SK-N-SH (cell line): ENCODE measurements at regions not wholly inside any gene's neighbourhood (a gene's known extent, or its start where the extent isn't known, plus 50 kb on each side); places are given as distances from the start of the nearest gene placed in this dataset.

Source experiments
- CTCF ChIA-PET: fragments of 300-600, 350-600 bp; formaldehyde crosslinking; extraction: SDS; loops from one replicate; lab custom pipeline; 2021; lab: Yijun Ruan, JAX
- POLR2A ChIA-PET: fragments of 350-600 bp; sonication (Branson Sonifier 250); formaldehyde crosslinking; extraction: SDS; loops from one replicate; lab custom pipeline; 2020; ENCODE audit warnings: antibody characterized with exemption, inconsistent platforms; lab: Yijun Ruan, JAX
- DNase-seq: peaks from one replicate; pipeline ENCODE4 v3.0.0; 2012
- H2AFZ ChIP-seq: fragments of 200-600 bp; sonication (generic); 2 replicates; pipeline ENCODE4 v1.8.1; 2016; ENCODE audit warnings: antibody characterized with exemption, mild to moderate bottlenecking, low read depth
- H3F3A ChIP-seq: fragments of 200-600 bp; sonication (generic); replicated peaks from 2 replicates; pipeline ENCODE3; 2016; ENCODE audit warnings: antibody characterized with exemption, mild to moderate bottlenecking; ENCODE audit not compliant: insufficient read depth
- H3K27ac ChIP-seq, 2 experiments: fragments of 200-500 bp in 1 of 2; fragments of 200-600 bp in 1 of 2; sonication (Bioruptor generic) in 1 of 2; sonication (generic), shearing (Covaris generic) in 1 of 2; 2 replicates each; pipeline versions ENCODE4 v1.5.1 to v1.6.1; 2014 to 2016; ENCODE audit warnings: low read depth in 2 of 2, inconsistent platforms in 1 of 2, low read length in 1 of 2, mild to moderate bottlenecking in 1 of 2, mixed read lengths in 1 of 2
- H3K27me3 ChIP-seq: fragments of 200-600 bp; sonication (generic), shearing (Covaris generic); 2 replicates; pipeline ENCODE4 v1.6.1; 2016; ENCODE audit warnings: mixed run types; ENCODE audit not compliant: insufficient read depth
- H3K36me3 ChIP-seq, 2 experiments: fragments of 200-500 bp in 1 of 2; fragments of 200-600 bp in 1 of 2; sonication (Bioruptor generic) in 1 of 2; sonication (generic) in 1 of 2; replicated peaks in 1 of 2; 2 replicates each; pipeline versions ENCODE3 to v1.5.1; 2014 to 2016; ENCODE audit warnings: low read length in 1 of 2, mild to moderate bottlenecking in 1 of 2; ENCODE audit not compliant: insufficient read depth in 2 of 2, control insufficient read depth in 1 of 2
- H3K4me1 ChIP-seq, 2 experiments: fragments of 200-500 bp in 1 of 2; fragments of 200-600 bp in 1 of 2; sonication (Bioruptor generic) in 1 of 2; sonication (generic), shearing (Covaris generic) in 1 of 2; 2 replicates each; pipeline versions ENCODE4 v1.5.1 to v1.6.1; 2014 to 2016; ENCODE audit warnings: low read depth in 1 of 2, low read length in 1 of 2, mixed run types in 1 of 2; ENCODE audit not compliant: insufficient read depth in 2 of 2, control insufficient read depth in 1 of 2
- H3K4me2 ChIP-seq: fragments of 200-600 bp; sonication (generic), shearing (Covaris generic); 2 replicates; pipeline ENCODE4 v1.6.1; 2017; ENCODE audit warnings: mixed run types
- H3K4me3 ChIP-seq, 2 experiments: fragments of 200-500 bp in 1 of 2; fragments of 200-600 bp in 1 of 2; sonication (Bioruptor generic) in 1 of 2; sonication (generic), shearing (Covaris generic) in 1 of 2; 2 replicates each; pipeline versions ENCODE4 v1.5.1 to v1.8.1; 2014 to 2016; ENCODE audit warnings: low read depth in 2 of 2, inconsistent platforms in 1 of 2, low read length in 1 of 2, mild to moderate bottlenecking in 1 of 2, mixed read lengths in 1 of 2, moderate library complexity in 1 of 2
- H3K79me2 ChIP-seq: fragments of 200-600 bp; sonication (generic); 2 replicates; pipeline ENCODE4 v1.8.1; 2017; ENCODE audit warnings: mild to moderate bottlenecking; ENCODE audit not compliant: insufficient read depth
- H3K9ac ChIP-seq: fragments of 200-600 bp; sonication (generic); 2 replicates; pipeline ENCODE4 v1.6.1; 2017; ENCODE audit warnings: mixed run types
- H3K9me2 ChIP-seq: fragments of 200-600 bp; sonication (generic); 2 replicates; pipeline ENCODE4 v1.6.1; 2017; ENCODE audit warnings: mixed run types
- H3K9me3 ChIP-seq: fragments of 200-600 bp; sonication (generic); 2 replicates; pipeline ENCODE4 v1.6.1; 2017; ENCODE audit warnings: mixed run types, mild to moderate bottlenecking, moderate library complexity
- H4K20me1 ChIP-seq: fragments of 200-600 bp; sonication (generic); 2 replicates; pipeline ENCODE4 v1.6.1; 2017; ENCODE audit warnings: mild to moderate bottlenecking, mixed run types; ENCODE audit not compliant: insufficient read depth
- CHD2 ChIP-seq: fragments of 150-350 bp; IDR thresholded peaks from 2 replicates; pipeline ENCODE4 v1.6.1; 2018; ENCODE audit warnings: low read length; ENCODE audit not compliant: partially characterized antibody
- EP300 ChIP-seq, 2 experiments: IDR thresholded peaks; 2 replicates each; pipeline versions ENCODE4 v1.4.0 to v1.6.1; 2012; ENCODE audit warnings: borderline replicate concordance in 1 of 2, low read depth in 1 of 2, low read length in 1 of 2
- EZH2phosphoT487 ChIP-seq: fragments of 200-600 bp; sonication (generic); IDR thresholded peaks from 2 replicates; pipeline ENCODE4 v1.6.1; 2017; ENCODE audit warnings: low read depth, mixed run types, mild to moderate bottlenecking, antibody characterized with exemption, moderate library complexity, borderline replicate concordance
- FOSL2 ChIP-seq: IDR thresholded peaks from 2 replicates; pipeline ENCODE4 v1.4.0; 2012; ENCODE audit warnings: low read depth, mild to moderate bottlenecking, moderate library complexity, borderline replicate concordance
- FOXM1 ChIP-seq: IDR thresholded peaks from 2 replicates; pipeline ENCODE4 v1.4.0; 2012; ENCODE audit warnings: low read depth, mild to moderate bottlenecking
- GABPA ChIP-seq: IDR thresholded peaks from 2 replicates; pipeline ENCODE4 v1.4.0; 2012; ENCODE audit warnings: low read depth, mild to moderate bottlenecking
- JUND ChIP-seq: IDR thresholded peaks from 2 replicates; pipeline ENCODE4 v1.4.0; 2012
- MAX ChIP-seq: IDR thresholded peaks from 2 replicates; pipeline ENCODE4 v1.4.0; 2012; ENCODE audit warnings: low read depth
- POLR2AphosphoS5 ChIP-seq: IDR thresholded peaks from 2 replicates; pipeline ENCODE4 v1.6.1; 2012; ENCODE audit warnings: low read depth, low read length
- RCOR1 ChIP-seq: fragments of 150-350 bp; IDR thresholded peaks from 2 replicates; pipeline ENCODE4 v1.6.1; 2017; ENCODE audit warnings: antibody characterized with exemption, low read length
- RFX5 ChIP-seq: IDR thresholded peaks from 2 replicates; pipeline ENCODE4 v1.6.1; 2012; ENCODE audit warnings: mild to moderate bottlenecking, improper control_type of control experiment, low read length
- RXRA ChIP-seq: IDR thresholded peaks from 2 replicates; pipeline ENCODE4 v1.4.0; 2012; ENCODE audit warnings: low read depth, mild to moderate bottlenecking, borderline replicate concordance
- SMC3 ChIP-seq: IDR thresholded peaks from 2 replicates; pipeline ENCODE4 v1.6.1; 2012; ENCODE audit warnings: low read depth, low read length, improper control_type of control experiment
- TEAD4 ChIP-seq: IDR thresholded peaks from 2 replicates; pipeline ENCODE4 v1.4.0; 2012; ENCODE audit warnings: mild to moderate bottlenecking, borderline replicate concordance; ENCODE audit not compliant: insufficient read depth
- YY1 ChIP-seq: IDR thresholded peaks from 2 replicates; pipeline ENCODE4 v1.4.0; 2012; ENCODE audit warnings: low read depth, mild to moderate bottlenecking
- WGBS: methylation state at CpG from one replicate; pipeline ENCODE4 v1.1.6; 2017; ENCODE audit warnings: low lambda C conversion rate; 5-methylcytosine and 5-hydroxymethylcytosine counted together

GRCh38 chr6:140599916-140600315, 1225.5 kb upstream of the CITED2 start:
- H3K27ac ChIP-seq, result peak overlapping the region in 1 of 2 experiments; percentile 93; a peak in 2 of 4 replicates
- H3K36me3 ChIP-seq, result no peaks in the 10 kb centered on the region
- POLR2A ChIA-PET, result no interaction called here
- no peak for DNase-seq
- H3K9ac ChIP-seq, result no peak overlapping the region
- H3K9me3 ChIP-seq, result no peaks in the 10 kb centered on the region
- H3K4me3 ChIP-seq, result no peak overlapping the region
- 0 out of 2 replicates have a peak overlapping the region, but pooled peaks have one; percentile 46 for H2AFZ ChIP-seq
- H3F3A ChIP-seq, result peaks cover 36% of the 10 kb centered on the region
- H3K27me3 ChIP-seq, result no peaks in the 10 kb centered on the region
- TF ChIP-seq FOSL2 (no peak), EP300 (IDR thresholded peaks at IDR 0.05; ENCODE audit: borderline replicate concordance in 1 of 2, low read depth in 1 of 2, low read length in 1 of 2) (no peak), YY1 (no peak), RCOR1 (no peak), EZH2phosphoT487 (no peak), CHD2 (no peak), RFX5 (no peak), RXRA (no peak)
- peaks cover 0 to 10% of the 10 kb centered on the region in 2 experiments; a peak in 2 of 4 replicates for H3K4me1 ChIP-seq
- CTCF ChIA-PET, result no interaction called here
- no peak overlapping the region for H3K4me2 ChIP-seq
- WGBS, result 52% methylated on average over 1 of the region's 1 CpG
- no peaks in the 10 kb centered on the region for H3K79me2 ChIP-seq
- H3K9me2 ChIP-seq, result no peaks in the 10 kb centered on the region
- no peaks in the 10 kb centered on the region for H4K20me1 ChIP-seq

GRCh38 chr6:140597181-140597580, 1222.7 kb upstream of the CITED2 start:
- Histone ChIP-seq H3F3A (peaks cover 18% of the 10 kb centered on the region), H3K9ac (no peak overlapping the region), H3K9me3 (0 out of 2 replicates have a peak, but pooled peaks cover 4% of the 10 kb centered on the region), H3K9me2 (no peaks in the 10 kb centered on the region), H2AFZ (peak overlapping the region; percentile 24; the same call in 1 of the 2 replicates), H3K4me1 (peaks cover 0 to 10% of the 10 kb centered on the region in 2 experiments; a peak in 2 of 4 replicates), H3K36me3 (peaks cover 0 to 8% of the 10 kb centered on the region in 2 experiments), H3K27ac (peak overlapping the region; percentile 32 to 44; a peak in 3 of 4 replicates), H4K20me1 (no peaks in the 10 kb centered on the region), H3K27me3 (no peaks in the 10 kb centered on the region), H3K4me3 (no peak overlapping the region), H3K79me2 (no peaks in the 10 kb centered on the region), H3K4me2 (no peak overlapping the region)
- TF ChIP-seq RCOR1, result no peak
- no peak for TF ChIP-seq FOXM1
- TF ChIP-seq MAX, result no peak
- no peak for TF ChIP-seq EZH2phosphoT487
- TF ChIP-seq EP300 (IDR thresholded peaks at IDR 0.05; ENCODE audit: borderline replicate concordance in 1 of 2, low read depth in 1 of 2, low read length in 1 of 2), result no peak; a peak in 1 of 4 replicates
- TF ChIP-seq GABPA, result no peak
- no peak for TF ChIP-seq SMC3
- TF ChIP-seq TEAD4, result no peak
- TF ChIP-seq JUND, result no peak
- no peak for TF ChIP-seq POLR2AphosphoS5
- 50% methylated on average over 1 of the region's 1 CpG for WGBS
- CTCF ChIA-PET, result no interaction called here
- POLR2A ChIA-PET, result no interaction called here
- DNase-seq, result no peak
